Fibroblast of villous mesenchyme (primary cell): ENCODE measurements at regions not wholly inside any gene's neighbourhood (a gene's known extent, or its start where the extent isn't known, plus 50 kb on each side); places are given as distances from the start of the nearest gene placed in this dataset.
A peak's percentile ranks its signal among the peaks of the same experiment; 100 is the strongest.

Experiments used
- DNase-seq: peaks from one replicate; pipeline ENCODE4 v3.0.0-alpha.2; 2010; ENCODE audit warnings: low read depth
- H3K4me3 ChIP-seq: 2 replicates; pipeline ENCODE4 v1.5.1; 2011; ENCODE audit warnings: low read depth, mild to moderate bottlenecking, low read length
- TF ChIP-seq, protein P1 (sequence below): IDR thresholded peaks from 2 replicates; pipeline ENCODE4 v1.5.1; 2012; ENCODE audit warnings: low read depth, mild to moderate bottlenecking, low read length; ENCODE audit not compliant: insufficient read depth

DNA sequence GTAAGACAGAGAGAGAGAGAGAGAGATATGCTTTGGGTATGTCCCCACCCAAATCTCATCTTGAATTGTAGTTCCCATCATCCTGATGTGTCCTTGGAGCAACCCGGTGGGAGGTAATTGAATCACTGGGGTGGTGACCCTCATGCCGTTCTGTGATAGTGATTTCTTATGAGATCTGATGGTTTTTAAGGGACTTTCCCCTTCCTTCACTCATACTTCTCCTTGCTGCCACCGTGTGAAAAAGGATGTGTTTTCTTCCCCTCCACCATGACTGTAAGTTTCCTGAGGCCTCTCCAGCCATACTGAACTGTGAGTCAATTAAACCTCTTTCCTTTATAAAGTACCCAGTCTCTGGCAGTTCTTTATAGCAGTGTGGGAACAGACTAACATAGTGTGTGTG lies 60.3 kb downstream of the EOMES start:
- no peak for DNase-seq
- TF ChIP-seq, protein P1, sequence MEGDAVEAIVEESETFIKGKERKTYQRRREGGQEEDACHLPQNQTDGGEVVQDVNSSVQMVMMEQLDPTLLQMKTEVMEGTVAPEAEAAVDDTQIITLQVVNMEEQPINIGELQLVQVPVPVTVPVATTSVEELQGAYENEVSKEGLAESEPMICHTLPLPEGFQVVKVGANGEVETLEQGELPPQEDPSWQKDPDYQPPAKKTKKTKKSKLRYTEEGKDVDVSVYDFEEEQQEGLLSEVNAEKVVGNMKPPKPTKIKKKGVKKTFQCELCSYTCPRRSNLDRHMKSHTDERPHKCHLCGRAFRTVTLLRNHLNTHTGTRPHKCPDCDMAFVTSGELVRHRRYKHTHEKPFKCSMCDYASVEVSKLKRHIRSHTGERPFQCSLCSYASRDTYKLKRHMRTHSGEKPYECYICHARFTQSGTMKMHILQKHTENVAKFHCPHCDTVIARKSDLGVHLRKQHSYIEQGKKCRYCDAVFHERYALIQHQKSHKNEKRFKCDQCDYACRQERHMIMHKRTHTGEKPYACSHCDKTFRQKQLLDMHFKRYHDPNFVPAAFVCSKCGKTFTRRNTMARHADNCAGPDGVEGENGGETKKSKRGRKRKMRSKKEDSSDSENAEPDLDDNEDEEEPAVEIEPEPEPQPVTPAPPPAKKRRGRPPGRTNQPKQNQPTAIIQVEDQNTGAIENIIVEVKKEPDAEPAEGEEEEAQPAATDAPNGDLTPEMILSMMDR = no peak
- no peak overlapping the region for H3K4me3 ChIP-seq

DNA sequence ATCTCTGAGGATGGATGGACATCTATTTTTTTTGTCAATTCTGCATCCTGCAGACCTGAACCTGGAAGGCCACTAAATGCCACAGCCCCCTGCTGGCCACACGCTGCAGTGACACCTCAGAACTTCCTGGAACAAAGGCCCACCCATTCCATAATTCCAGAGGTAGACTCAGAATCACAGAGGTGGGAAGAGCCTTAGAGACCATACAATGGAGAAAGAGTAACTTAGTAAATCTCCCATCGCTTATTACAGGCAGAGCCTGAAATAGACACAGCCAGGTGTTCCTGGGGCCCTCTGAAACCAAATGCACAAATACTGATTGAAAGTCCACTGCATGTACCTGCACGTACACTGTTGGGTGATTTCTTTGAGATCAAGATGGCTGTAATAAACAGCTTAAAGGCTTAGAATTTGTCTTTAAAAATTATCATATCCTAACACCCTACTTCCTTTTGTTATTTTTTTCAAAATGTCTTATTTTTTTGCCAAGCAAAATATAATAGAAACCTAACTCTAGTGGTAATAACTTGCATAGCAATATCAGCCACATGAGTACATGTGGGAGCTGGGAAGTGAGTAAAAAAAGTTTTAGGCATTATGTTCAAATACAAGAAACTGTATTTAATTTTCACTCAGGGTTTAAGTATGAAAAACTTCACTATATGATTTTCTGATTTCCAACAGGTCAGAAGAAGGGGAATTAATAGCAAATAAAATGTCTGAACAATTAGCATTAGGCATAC lies 62.7 kb downstream of the EOMES start:
- no peak overlapping the region for H3K4me3 ChIP-seq
- TF ChIP-seq, protein P1 = peak; percentile 93
- peak; percentile 56 for DNase-seq

DNA sequence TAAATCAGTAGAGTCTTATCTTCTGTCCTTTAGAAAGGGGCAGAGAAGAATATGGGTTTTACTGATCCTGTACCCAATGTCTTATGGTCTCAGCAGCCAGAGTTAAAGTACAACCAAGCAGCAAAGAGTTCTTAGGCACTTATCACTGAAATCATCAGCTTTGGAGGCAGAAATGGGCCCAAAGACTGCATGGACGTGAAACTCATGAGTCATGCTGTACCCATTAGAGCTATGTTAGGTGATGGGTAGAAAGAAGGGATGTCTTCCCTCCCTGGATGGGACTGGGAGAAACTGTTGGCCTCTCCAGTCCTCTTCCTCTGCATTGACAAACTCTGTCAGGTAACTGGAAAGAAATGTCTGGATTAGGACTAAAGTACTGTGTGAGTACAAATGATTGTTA lies 63.4 kb downstream of the EOMES start:
- no peak overlapping the region for H3K4me3 ChIP-seq
- DNase-seq = no peak
- TF ChIP-seq, protein P1 = no peak

DNA sequence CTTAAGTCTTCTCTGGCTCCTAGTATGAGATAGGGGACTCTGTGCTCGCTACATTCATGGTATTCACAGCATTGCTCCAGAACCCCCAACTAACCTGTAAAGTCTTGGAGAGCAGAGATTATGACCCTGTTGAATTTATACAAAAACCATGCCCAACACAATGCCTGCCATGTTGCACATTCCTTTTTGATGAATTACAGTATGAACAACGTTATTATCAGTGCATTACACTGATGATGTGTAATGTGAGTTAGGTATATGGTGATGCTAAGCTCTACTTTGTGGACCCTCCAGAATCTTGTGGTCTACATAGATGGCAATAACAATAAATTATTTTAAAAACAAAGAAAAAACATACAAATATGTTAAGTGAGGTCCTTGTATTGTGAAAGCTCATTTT lies 64.3 kb downstream of the EOMES start:
- no peak overlapping the region for H3K4me3 ChIP-seq
- DNase-seq = no peak
- TF ChIP-seq, protein P1 = no peak

DNA sequence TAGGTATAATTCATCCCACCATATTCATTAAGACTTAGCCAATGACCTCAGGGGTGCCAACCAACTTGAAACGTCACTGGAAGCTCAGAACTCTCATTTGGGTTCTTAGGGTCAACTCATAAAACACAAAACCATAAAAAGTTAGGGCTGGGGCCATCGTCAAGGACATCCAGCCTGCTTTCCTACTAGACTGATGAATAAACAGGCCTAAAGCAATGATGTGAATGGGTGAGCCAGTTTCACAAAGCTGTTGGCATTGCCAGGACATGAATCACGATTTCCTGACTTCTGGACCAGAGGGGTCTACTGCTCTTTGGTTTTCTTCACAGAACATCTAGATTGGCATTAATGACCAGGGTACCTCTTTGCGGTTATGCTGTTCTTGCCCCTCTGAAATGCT lies 64.7 kb downstream of the EOMES start:
- DNase-seq = no peak
- TF ChIP-seq, protein P1 = no peak
- no peak overlapping the region for H3K4me3 ChIP-seq

DNA sequence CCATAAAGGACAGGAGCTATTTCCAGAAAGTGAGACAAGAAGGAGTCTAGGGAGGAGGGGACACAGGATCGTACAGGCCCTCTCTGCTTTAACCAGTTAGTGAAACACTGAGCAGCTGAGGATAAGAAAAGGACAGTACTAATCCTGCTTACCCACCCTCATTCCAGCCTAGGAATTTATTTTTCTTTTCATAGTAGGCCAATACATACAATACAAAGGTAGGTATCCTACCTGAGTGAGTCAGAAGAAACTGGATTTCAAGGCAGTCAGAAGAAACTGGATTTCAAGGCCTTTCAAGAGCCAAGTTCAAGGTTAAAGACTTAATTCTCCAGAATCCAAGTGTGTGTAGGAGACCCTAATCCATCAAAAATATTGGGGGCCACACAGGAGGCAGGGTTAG lies 65.3 kb downstream of the EOMES start:
- H3K4me3 ChIP-seq = no peak overlapping the region
- TF ChIP-seq, protein P1 = no peak
- DNase-seq = no peak

DNA sequence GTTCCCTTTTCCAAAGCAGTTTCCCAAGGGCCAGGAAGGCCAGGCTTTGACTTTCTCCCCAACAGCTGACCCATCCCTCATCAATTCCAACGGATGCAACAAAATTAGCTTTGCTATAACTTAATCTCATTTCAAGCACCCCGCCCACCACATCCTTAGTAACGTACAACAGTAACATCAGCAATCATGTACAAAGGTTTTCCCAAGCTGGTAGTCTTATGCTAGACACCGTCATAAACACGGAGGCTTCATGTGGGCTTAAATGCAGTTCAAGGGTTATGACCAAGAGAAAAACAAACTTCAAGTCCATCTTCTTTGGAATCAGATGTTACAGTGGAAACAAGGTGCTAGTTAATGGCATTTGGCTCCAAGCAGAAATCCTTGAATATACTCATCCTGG lies 66.6 kb downstream of the EOMES start:
- TF ChIP-seq, protein P1 = no peak
- H3K4me3 ChIP-seq = no peak overlapping the region
- no peak for DNase-seq
